T-cell (primary cell): ENCODE measurements at regions not wholly inside any gene's neighbourhood (a gene's known extent, or its start where the extent isn't known, plus 50 kb on each side); places are given as distances from the start of the nearest gene placed in this dataset.

Experiments
- ATAC-seq, 4 experiments: fragments of 200-7000 bp in 3 of 4; fragments of 150-1000 bp in 1 of 4; cut with Tn5 transposase; replicated peaks in 1 of 4; 1 replicate in 3 of 4; 2 replicates in 1 of 4; pipeline ENCODE4 v1.10.0; 2021; ENCODE audit warnings: moderate library complexity in 3 of 4, mild to moderate bottlenecking in 2 of 4, moderate number of reproducible peaks in 1 of 4
- CTCF ChIA-PET, 2 donors: fragments of 300-600 bp; sonication (Branson Sonifier 250); formaldehyde crosslinking; loops; one replicate each; lab custom pipeline; 2022; ENCODE audit warnings: antibody characterized with exemption in 2 of 2; lab: Charles Lee
- POLR2A ChIA-PET, 2 donors: fragments of 300-600 bp; sonication (Branson Sonifier 250); formaldehyde crosslinking; loops; one replicate each; lab custom pipeline; 2022; ENCODE audit warnings: antibody characterized with exemption in 2 of 2; lab: Charles Lee
- DNase-seq, 35 experiments: peaks; one replicate each; pipeline versions ENCODE4 v3.0.0 to v3.0.0-alpha.2; 2013 to 2023
- H3K27ac ChIP-seq: one replicate; pipeline ENCODE4 v1.5.1; 2013; ENCODE audit warnings: low read length
- H3K27me3 ChIP-seq, 2 experiments: replicated peaks in 1 of 2; 1 replicate in 1 of 2; 2 replicates in 1 of 2; pipeline versions ENCODE4 v1.6.1 to v1.7.0; 2013; ENCODE audit warnings: low read length in 1 of 2, mixed read lengths in 1 of 2; ENCODE audit not compliant: control insufficient read depth in 2 of 2, insufficient read depth in 2 of 2; ENCODE audit errors: extremely low read depth in 1 of 2
- H3K36me3 ChIP-seq, 2 donors: 1 replicate in 1 of 2; 2 replicates in 1 of 2; pipeline versions ENCODE4 v1.6.1 to v1.7.0; 2013; ENCODE audit warnings: low read length in 1 of 2; ENCODE audit not compliant: control insufficient read depth in 2 of 2, insufficient read depth in 1 of 2; ENCODE audit errors: extremely low read depth in 1 of 2
- H3K4me1 ChIP-seq, 2 experiments: 1 replicate in 1 of 2; 2 replicates in 1 of 2; pipeline versions ENCODE4 v1.6.1 to v1.7.0; 2013; ENCODE audit warnings: low read length in 2 of 2, mixed read lengths in 1 of 2; ENCODE audit not compliant: insufficient read depth in 2 of 2, control insufficient read depth in 1 of 2; ENCODE audit errors: extremely low read depth in 1 of 2
- H3K4me3 ChIP-seq, 2 donors: 1 replicate in 1 of 2; 2 replicates in 1 of 2; pipeline versions ENCODE4 v1.5.1 to v1.7.0; 2013; ENCODE audit warnings: mild to moderate bottlenecking in 2 of 2, low read length in 1 of 2, moderate library complexity in 1 of 2; ENCODE audit not compliant: control insufficient read depth in 1 of 2; ENCODE audit errors: extremely low read depth in 1 of 2
- H3K9me3 ChIP-seq: 2 replicates; pipeline ENCODE4 v1.7.0; 2013
- H3K27ac Mint-ChIP-seq, 2 donors: one replicate each; pipeline ENCODE4 v1.8.0; 2020 to 2021; ENCODE audit warnings: mild to moderate bottlenecking in 2 of 2, mixed read lengths in 2 of 2
- H3K27me3 Mint-ChIP-seq, 2 donors: one replicate each; pipeline ENCODE4 v1.8.0; 2021 to 2022; ENCODE audit warnings: mixed read lengths in 2 of 2
- H3K36me3 Mint-ChIP-seq: one replicate; pipeline ENCODE4 v1.8.0; 2021; ENCODE audit warnings: mixed read lengths
- H3K4me1 Mint-ChIP-seq, 3 donors: one replicate each; pipeline ENCODE4 v1.8.0; 2020 to 2022; ENCODE audit warnings: mixed read lengths in 3 of 3, mild to moderate bottlenecking in 1 of 3
- H3K4me3 Mint-ChIP-seq, 3 donors: one replicate each; pipeline ENCODE4 v1.8.0; 2020 to 2022; ENCODE audit warnings: mild to moderate bottlenecking in 3 of 3, mixed read lengths in 3 of 3, moderate library complexity in 3 of 3
- H3K9me3 Mint-ChIP-seq, 3 donors: one replicate each; pipeline ENCODE4 v1.8.0; 2020 to 2022; ENCODE audit warnings: mixed read lengths in 3 of 3
- WGBS: methylation state at CpG from one replicate; pipeline ENCODE4 v1.1.5; 2013; ENCODE audit warnings: missing lambda C conversion rate; ENCODE audit not compliant: insufficient coverage; 5-methylcytosine and 5-hydroxymethylcytosine counted together

DNA sequence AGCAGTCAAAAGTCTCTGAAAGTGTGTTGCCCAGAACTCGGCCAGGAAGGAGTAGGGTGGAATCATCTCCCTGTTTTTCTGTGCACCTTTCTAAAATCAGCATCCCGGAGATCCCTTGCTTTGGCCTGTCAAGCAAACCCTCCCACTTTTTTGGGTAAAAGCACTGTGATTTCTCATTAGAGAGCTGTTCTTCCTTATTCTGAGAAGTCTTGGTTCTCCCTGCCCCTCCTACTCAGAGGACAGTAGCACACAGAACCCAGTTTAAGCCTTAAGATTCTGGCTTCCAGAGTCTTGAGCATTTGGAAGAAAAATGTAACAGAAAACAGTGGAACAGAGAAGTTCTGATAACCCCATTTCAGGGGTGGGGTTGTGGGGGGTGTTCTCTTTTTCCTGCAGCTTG lies 52.6 kb upstream of the KATNAL1 start:
- Histone ChIP-seq H3K27ac (no peak overlapping the region), H3K4me3 (no peak overlapping the region), H3K4me1 (peaks cover 5 to 12% of the 10 kb centered on the region in 2 experiments), H3K9me3 (no peaks in the 10 kb centered on the region), H3K36me3 (peaks cover 0 to 25% of the 10 kb centered on the region in 2 donors), H3K27me3 (no peaks in the 10 kb centered on the region)
- ChIA-PET CTCF (no interaction called here), POLR2A (no interaction called here)
- Mint-ChIP-seq H3K36me3 (peaks cover 60% of the 10 kb centered on the region), H3K4me1 (peaks cover 17 to 26% (median 22%) of the 10 kb centered on the region in 3 donors), H3K27ac (no peak overlapping the region), H3K27me3 (no peaks in the 10 kb centered on the region), H3K4me3 (no peak overlapping the region), H3K9me3 (no peaks in the 10 kb centered on the region)
- no peak for ATAC-seq
- DNase-seq, result no peak
- 100% methylated on average over 1 of the region's 2 CpGs for WGBS

- H3K4me3 Mint-ChIP-seq, result no peak overlapping the region
- H3K4me3 ChIP-seq, result no peak overlapping the region
- H3K27me3 ChIP-seq, result no peaks in the 10 kb centered on the region
- H3K9me3 ChIP-seq, result no peaks in the 10 kb centered on the region
- 96% methylated on average over 3 of the region's 3 CpGs for WGBS
- ChIA-PET CTCF (no interaction called here), POLR2A (interaction anchor here in 1 of 2 donors (0.5 kb wide), 1 partner anchor 44 kb away, joined by 3 read pairs; no protein-coding TSS in a partner anchor)
- DNase-seq (no peak), ATAC-seq (no peak)
- H3K9me3 Mint-ChIP-seq, result no peaks in the 10 kb centered on the region
- peaks cover 65% of the 10 kb centered on the region for H3K36me3 Mint-ChIP-seq
- peaks cover 0 to 26% of the 10 kb centered on the region in 2 donors for H3K36me3 ChIP-seq
- peaks cover 2 to 6% of the 10 kb centered on the region in 2 experiments for H3K4me1 ChIP-seq
- no peak overlapping the region for H3K27ac Mint-ChIP-seq
- H3K27me3 Mint-ChIP-seq, result no peaks in the 10 kb centered on the region
- H3K27ac ChIP-seq, result no peak overlapping the region
- H3K4me1 Mint-ChIP-seq, result peaks cover 16 to 23% (median 19%) of the 10 kb centered on the region in 3 donors
Observed at GRCh38 chr13:30360586-30360985, 53.2 kb upstream of the KATNAL1 start.

DNA sequence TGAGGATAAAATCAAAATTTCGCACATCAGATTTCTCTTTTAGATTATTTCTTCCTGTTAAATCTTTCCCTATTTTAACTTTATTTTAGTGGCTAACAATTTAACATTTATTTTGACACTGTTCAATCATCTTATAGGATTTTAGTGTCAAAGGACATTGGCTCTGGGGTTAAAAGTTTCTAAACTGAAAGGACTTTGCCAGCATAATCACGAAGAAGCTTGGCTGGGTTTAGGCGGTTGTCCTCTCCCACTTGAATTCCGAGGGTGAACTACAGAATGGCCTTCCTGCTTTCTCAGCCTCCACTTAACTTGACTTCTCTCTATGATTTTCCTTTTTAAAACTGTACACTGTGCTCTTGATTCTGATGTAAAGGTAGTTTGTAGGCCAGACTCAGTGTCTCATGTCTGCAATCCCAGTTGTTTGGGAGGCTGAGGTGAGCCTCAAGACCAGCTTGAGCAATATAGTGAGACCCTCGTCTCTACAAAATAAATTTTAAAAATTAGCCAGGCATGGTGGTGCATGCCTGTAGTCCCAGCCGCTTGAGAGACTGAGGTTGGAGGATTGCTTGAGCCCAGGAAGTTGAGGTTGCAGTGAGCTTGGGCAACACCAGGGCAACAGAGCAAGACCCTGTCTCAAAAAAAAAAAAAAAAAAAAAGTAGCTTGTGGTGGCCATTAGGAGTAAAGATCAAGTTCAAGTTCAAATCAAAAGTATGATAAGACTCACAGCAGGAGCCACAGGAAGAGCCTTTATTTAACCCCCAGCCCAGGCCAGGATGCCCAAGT lies 54.8 kb upstream of the KATNAL1 start:
- no peak overlapping the region for H3K27ac ChIP-seq
- Mint-ChIP-seq H3K4me1 (peaks cover 17 to 24% (median 18%) of the 10 kb centered on the region in 3 donors), H3K27me3 (no peaks in the 10 kb centered on the region), H3K27ac (no peak overlapping the region), H3K36me3 (peaks cover 72% of the 10 kb centered on the region), H3K4me3 (no peak overlapping the region), H3K9me3 (no peaks in the 10 kb centered on the region)
- ATAC-seq, result no peak
- no peaks in the 10 kb centered on the region for H3K9me3 ChIP-seq
- DNase-seq, result no peak
- peaks cover 0 to 40% of the 10 kb centered on the region in 2 donors for H3K36me3 ChIP-seq
- H3K4me3 ChIP-seq, result no peak overlapping the region
- H3K27me3 ChIP-seq, result no peaks in the 10 kb centered on the region
- 100% methylated on average over 1 of the region's 6 CpGs for WGBS
- H3K4me1 ChIP-seq, result no peaks in the 10 kb centered on the region
- ChIA-PET CTCF (no interaction called here), POLR2A (interaction anchor here in 1 of 2 donors (0.7 kb wide), 1 partner anchor 31 kb away, joined by 4 read pairs; no protein-coding TSS in a partner anchor)

DNA sequence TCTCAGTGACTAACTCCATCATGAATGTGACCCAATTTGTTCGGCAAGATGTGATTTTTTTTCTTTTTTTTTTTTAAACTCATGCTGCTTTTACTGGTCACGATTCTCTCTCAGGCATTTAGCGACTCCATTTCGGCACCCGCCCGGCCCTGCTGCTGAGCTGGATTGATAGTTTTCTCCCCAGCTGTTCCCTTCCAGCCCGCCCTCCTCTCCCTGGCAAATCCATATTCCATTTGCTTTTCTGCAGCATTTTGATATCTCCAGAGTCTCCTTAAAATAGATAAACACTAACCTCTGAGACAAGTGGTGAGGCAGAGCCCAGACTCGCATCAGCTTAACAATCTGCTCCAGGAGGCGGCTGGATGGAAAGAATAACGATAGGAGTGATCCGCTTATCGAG lies 55.5 kb upstream of the KATNAL1 start:
- Mint-ChIP-seq H3K27ac (no peak overlapping the region), H3K4me3 (no peak overlapping the region), H3K36me3 (peaks cover 72% of the 10 kb centered on the region), H3K27me3 (no peaks in the 10 kb centered on the region), H3K4me1 (peaks cover 19 to 24% (median 21%) of the 10 kb centered on the region in 3 donors), H3K9me3 (no peaks in the 10 kb centered on the region)
- peaks cover 0 to 42% of the 10 kb centered on the region in 2 donors for H3K36me3 ChIP-seq
- ChIA-PET POLR2A (interaction anchor here in 1 of 2 donors (0.7 kb wide), 1 partner anchor 32 kb away, joined by 4 read pairs; no protein-coding TSS in a partner anchor), CTCF (no interaction called here)
- WGBS, result 100% methylated on average over 4 of the region's 12 CpGs
- peaks cover 0 to 1% of the 10 kb centered on the region in 2 experiments for H3K4me1 ChIP-seq
- H3K4me3 ChIP-seq, result no peak overlapping the region
- ATAC-seq (no peak), DNase-seq (no peak)
- H3K9me3 ChIP-seq, result no peaks in the 10 kb centered on the region
- no peaks in the 10 kb centered on the region for H3K27me3 ChIP-seq
- no peak overlapping the region for H3K27ac ChIP-seq

DNA sequence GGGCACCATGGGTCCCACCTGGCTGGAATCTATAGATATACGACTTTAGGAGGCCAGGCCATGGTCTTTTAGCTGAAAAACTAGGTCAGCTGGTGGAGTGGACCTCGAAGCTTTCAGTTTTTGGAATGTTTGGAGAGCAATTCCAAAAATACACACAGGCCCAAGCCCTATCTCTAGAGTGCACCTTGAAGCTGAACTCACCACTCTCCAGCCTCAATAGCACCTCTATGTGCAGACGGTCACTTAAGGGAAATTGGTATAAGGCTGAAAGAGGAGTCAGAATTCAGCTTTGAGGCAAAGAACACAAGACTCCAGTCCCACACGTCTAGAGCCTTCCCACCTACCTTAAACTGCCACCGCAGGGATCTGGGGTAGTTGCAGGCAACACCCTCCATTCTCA lies 56.4 kb upstream of the KATNAL1 start:
- Histone ChIP-seq H3K36me3 (peaks cover 0 to 43% of the 10 kb centered on the region in 2 donors), H3K4me1 (peaks cover 0 to 9% of the 10 kb centered on the region in 2 experiments), H3K27ac (no peak overlapping the region), H3K27me3 (no peaks in the 10 kb centered on the region), H3K4me3 (no peak overlapping the region), H3K9me3 (no peaks in the 10 kb centered on the region)
- H3K27me3 Mint-ChIP-seq, result no peaks in the 10 kb centered on the region
- no peak overlapping the region for H3K4me3 Mint-ChIP-seq
- no peak overlapping the region for H3K27ac Mint-ChIP-seq
- H3K9me3 Mint-ChIP-seq, result no peaks in the 10 kb centered on the region
- peaks cover 23 to 29% (median 25%) of the 10 kb centered on the region in 3 donors for H3K4me1 Mint-ChIP-seq
- no peak for ATAC-seq
- ChIA-PET CTCF (no interaction called here), POLR2A (no interaction called here)
- 80% methylated on average over 2 of the region's 5 CpGs for WGBS
- H3K36me3 Mint-ChIP-seq, result peaks cover 71% of the 10 kb centered on the region
- no peak for DNase-seq

DNA sequence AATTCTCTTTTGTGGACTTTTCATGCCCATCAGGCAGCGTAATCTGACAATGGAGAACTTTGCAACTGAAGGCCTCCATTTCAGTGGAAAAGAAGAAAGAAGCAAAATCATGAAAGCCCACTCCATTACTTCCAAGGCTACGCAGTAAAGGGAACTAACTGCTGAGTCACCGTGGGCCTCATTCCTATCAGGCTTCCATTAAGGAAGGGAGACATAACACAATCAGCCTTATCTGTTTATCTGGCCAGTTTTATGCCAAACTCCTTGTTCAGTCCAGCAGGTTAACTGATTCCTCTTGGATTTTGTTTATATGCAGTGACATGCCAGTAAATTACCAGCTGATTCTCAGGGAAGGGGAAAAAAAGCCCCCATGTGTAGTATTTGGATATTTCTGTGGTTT lies 56.8 kb upstream of the KATNAL1 start:
- Mint-ChIP-seq H3K4me1 (peaks cover 27 to 33% (median 29%) of the 10 kb centered on the region in 3 donors), H3K9me3 (no peaks in the 10 kb centered on the region), H3K27me3 (no peaks in the 10 kb centered on the region), H3K4me3 (no peak overlapping the region), H3K36me3 (peaks cover 72% of the 10 kb centered on the region), H3K27ac (no peak overlapping the region)
- no peak for ATAC-seq
- ChIA-PET POLR2A (no interaction called here), CTCF (no interaction called here)
- no peak for DNase-seq
- Histone ChIP-seq H3K4me3 (no peak overlapping the region), H3K36me3 (peaks cover 0 to 42% of the 10 kb centered on the region in 2 donors), H3K27me3 (no peaks in the 10 kb centered on the region), H3K9me3 (no peaks in the 10 kb centered on the region), H3K27ac (no peak overlapping the region), H3K4me1 (peaks cover 0 to 13% of the 10 kb centered on the region in 2 experiments)
- whole genome bisulfite sequencing, result no CpG with 5 or more reads among the region's 3 CpGs
